Right atrium auricular region (tissue), 2 donors: ENCODE measurements at regions not wholly inside any gene's neighbourhood (a gene's known extent, or its start where the extent isn't known, plus 50 kb on each side); places are given as distances from the start of the nearest gene placed in this dataset.

Experiments
- DNase-seq: peaks from one replicate; pipeline ENCODE4 v3.0.0-alpha.2; 2019; ENCODE audit warnings: low spot score
- H3K27ac ChIP-seq, 2 donors: fragments of 200-600 bp; sonication (generic); 1 replicate in 1 of 2; 2 replicates in 1 of 2; pipeline ENCODE4 v1.5.1; 2016 to 2019
- H3K27me3 ChIP-seq, 2 donors: fragments of 200-600 bp; sonication (generic); one replicate each; pipeline versions ENCODE4 v1.5.1 to v1.6.0; 2017 to 2019
- H3K36me3 ChIP-seq: fragments of 200-600 bp; sonication (generic); one replicate; pipeline ENCODE4 v1.5.1; 2016
- H3K4me1 ChIP-seq, 2 donors: fragments of 200-600 bp; sonication (generic); one replicate each; pipeline versions ENCODE4 v1.5.1 to v1.6.0; 2017 to 2019
- H3K4me3 ChIP-seq, 2 donors: fragments of 200-600 bp; sonication (generic); 1 replicate in 1 of 2; 2 replicates in 1 of 2; pipeline ENCODE4 v1.5.1; 2017 to 2019; ENCODE audit warnings: mild to moderate bottlenecking in 1 of 2, moderate library complexity in 1 of 2
- H3K9me3 ChIP-seq, 2 donors: fragments of 200-600 bp; sonication (generic); one replicate each; pipeline ENCODE4 v1.5.1; 2019
- TF ChIP-seq, protein P1 (sequence below), 2 donors: fragments of 200-600 bp; sonication (generic); IDR thresholded peaks; one replicate each; pipeline ENCODE4 v1.5.1; 2019; ENCODE audit warnings: antibody characterized with exemption in 2 of 2

DNA sequence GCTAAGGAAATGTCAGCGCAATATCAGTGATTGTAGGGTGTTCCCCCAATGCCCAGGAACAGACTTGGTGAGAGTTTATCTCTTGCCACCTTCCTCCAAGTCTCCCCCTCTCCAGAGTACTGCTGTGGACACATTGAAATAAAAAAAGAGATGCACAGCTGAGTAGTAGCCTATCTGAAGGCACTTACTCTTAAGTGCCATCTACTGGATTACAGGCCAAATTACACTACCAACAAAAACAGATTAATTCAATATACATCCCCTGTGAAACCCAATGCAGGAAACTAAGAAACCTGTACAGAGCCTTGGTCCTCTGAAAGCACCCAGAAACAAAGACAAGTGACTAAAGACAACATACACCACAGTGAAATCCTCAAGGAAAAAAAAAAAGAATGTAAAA, 460.3 kb downstream of the ZIC3 start:
- H3K4me1 ChIP-seq: no peaks in the 10 kb centered on the region
- no peak for DNase-seq
- no peaks in the 10 kb centered on the region for H3K36me3 ChIP-seq
- H3K27ac ChIP-seq: no peak overlapping the region
- TF ChIP-seq, protein P1, sequence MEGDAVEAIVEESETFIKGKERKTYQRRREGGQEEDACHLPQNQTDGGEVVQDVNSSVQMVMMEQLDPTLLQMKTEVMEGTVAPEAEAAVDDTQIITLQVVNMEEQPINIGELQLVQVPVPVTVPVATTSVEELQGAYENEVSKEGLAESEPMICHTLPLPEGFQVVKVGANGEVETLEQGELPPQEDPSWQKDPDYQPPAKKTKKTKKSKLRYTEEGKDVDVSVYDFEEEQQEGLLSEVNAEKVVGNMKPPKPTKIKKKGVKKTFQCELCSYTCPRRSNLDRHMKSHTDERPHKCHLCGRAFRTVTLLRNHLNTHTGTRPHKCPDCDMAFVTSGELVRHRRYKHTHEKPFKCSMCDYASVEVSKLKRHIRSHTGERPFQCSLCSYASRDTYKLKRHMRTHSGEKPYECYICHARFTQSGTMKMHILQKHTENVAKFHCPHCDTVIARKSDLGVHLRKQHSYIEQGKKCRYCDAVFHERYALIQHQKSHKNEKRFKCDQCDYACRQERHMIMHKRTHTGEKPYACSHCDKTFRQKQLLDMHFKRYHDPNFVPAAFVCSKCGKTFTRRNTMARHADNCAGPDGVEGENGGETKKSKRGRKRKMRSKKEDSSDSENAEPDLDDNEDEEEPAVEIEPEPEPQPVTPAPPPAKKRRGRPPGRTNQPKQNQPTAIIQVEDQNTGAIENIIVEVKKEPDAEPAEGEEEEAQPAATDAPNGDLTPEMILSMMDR (IDR thresholded peaks at IDR 0.05): peak; percentile 12 to 41
- H3K9me3 ChIP-seq: no peaks in the 10 kb centered on the region
- no peak overlapping the region for H3K4me3 ChIP-seq
- H3K27me3 ChIP-seq: no peaks in the 10 kb centered on the region

DNA sequence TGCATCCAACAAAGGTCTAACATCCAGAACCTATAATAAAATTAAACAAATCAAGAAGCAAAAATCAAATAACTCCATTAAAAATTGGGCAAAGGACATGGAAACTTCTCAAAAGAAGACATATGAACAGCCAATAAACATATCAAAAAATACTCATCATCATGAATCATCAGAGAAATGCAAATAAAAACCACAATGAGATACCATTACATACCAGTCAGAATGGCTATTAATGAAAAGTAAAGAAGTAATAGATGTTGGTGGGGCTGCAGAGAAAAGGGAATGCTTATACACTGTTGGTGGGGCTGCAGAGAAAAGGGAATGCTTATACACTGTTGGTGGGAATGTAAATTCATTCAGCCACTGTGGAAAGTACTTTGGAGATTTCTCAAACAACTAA, 465.8 kb downstream of the ZIC3 start:
- no peak overlapping the region for H3K27ac ChIP-seq
- no peaks in the 10 kb centered on the region for H3K36me3 ChIP-seq
- TF ChIP-seq, protein P1 (IDR thresholded peaks at IDR 0.05): no peak
- no peak for DNase-seq
- no peaks in the 10 kb centered on the region for H3K27me3 ChIP-seq
- no peaks in the 10 kb centered on the region for H3K9me3 ChIP-seq
- H3K4me3 ChIP-seq: no peak overlapping the region
- H3K4me1 ChIP-seq: no peaks in the 10 kb centered on the region

DNA sequence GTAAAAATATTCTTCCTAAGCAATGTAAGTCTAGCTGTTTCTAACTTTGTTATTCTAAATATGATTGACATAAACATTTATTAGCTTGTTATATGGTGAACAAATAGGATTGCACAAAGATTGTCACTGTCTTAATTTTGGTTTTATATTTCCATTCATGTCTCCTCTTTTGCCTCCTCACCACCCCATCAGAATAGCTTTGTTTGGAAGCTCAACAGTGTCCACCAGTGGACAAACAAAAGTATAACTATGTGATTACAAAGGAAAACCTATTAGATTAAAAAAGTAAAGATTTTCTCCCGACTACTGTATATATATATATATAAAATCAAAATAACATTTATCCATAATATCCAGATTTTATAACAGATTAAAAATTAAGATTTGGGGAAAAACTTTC, 468.2 kb downstream of the ZIC3 start:
- H3K4me1 ChIP-seq: no peaks in the 10 kb centered on the region
- no peak for DNase-seq
- H3K9me3 ChIP-seq: no peaks in the 10 kb centered on the region
- H3K27me3 ChIP-seq: no peaks in the 10 kb centered on the region
- TF ChIP-seq, protein P1 (IDR thresholded peaks at IDR 0.05): peak in 1 of 2 donors; percentile 22
- no peaks in the 10 kb centered on the region for H3K36me3 ChIP-seq
- H3K27ac ChIP-seq: no peak overlapping the region
- H3K4me3 ChIP-seq: no peak overlapping the region

DNA sequence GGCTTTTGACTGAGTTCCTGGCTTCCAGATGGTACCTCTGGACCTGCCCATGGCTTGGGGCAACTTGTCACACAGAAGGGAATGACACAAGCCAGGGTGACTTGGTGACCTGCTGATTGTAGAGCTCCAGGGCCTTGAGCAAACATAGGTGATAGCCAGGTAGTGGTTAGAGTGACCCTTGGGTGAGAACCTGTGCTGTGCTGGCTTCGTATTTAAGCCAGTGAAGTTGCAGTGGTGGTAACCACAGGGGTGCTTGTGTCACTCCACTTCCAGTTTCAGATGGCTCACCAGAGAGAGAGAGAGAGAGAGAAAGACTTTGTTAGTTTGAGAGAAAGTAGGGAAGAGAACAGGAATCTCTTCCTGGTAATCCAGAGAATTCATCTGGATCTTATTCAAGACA, 471.6 kb downstream of the ZIC3 start:
- H3K4me3 ChIP-seq: no peak overlapping the region
- no peak overlapping the region for H3K27ac ChIP-seq
- H3K36me3 ChIP-seq: no peaks in the 10 kb centered on the region
- TF ChIP-seq, protein P1 (IDR thresholded peaks at IDR 0.05): no peak
- H3K4me1 ChIP-seq: no peaks in the 10 kb centered on the region
- no peak for DNase-seq
- H3K27me3 ChIP-seq: no peaks in the 10 kb centered on the region
- H3K9me3 ChIP-seq: peaks cover 0 to 20% of the 10 kb centered on the region in 2 donors

DNA sequence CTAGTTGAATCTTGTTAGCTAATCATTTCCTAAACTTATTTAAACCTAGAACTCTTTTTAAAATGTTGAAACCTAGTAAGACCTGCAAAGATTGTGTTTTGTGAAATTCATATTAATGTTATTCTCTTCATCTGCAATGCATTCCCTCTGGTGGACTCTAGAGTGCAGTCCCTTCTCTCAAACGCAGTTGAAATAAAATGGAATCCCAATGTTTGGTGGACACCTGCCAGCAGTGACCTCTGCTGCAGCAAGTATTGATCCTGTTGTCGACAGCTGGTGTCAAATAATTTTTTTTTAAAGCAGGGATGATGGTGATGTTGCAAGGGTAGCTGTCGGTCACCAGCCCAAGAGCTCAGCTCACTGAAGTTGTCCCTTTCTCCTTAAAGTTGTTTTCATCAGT, 492.0 kb downstream of the ZIC3 start:
- Histone ChIP-seq H3K4me1 (no peaks in the 10 kb centered on the region), H3K9me3 (no peaks in the 10 kb centered on the region), H3K27ac (no peak overlapping the region), H3K27me3 (no peaks in the 10 kb centered on the region), H3K4me3 (no peak overlapping the region), H3K36me3 (no peaks in the 10 kb centered on the region)
- TF ChIP-seq, protein P1 (IDR thresholded peaks at IDR 0.05): no peak
- DNase-seq: no peak

DNA sequence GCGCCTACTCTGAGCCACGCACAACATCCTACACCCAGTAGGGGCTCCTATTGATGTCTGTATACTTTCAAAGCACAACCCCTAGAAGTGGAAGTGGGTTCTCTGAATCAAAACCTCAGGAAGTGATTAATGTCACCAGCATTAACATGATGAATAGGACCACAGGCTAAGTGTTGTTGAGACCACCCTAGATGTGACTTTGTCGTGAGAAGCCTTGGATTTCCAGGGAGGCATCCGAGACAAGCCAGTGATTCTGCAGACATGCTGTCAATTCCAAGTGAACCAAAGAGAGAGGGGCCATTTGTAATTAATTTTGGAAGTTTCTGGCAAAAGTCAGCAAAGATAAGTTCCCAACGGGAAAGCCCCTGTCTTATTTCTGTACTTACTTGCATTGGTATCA, 493.0 kb downstream of the ZIC3 start:
- TF ChIP-seq, protein P1 (IDR thresholded peaks at IDR 0.05): no peak
- Histone ChIP-seq H3K4me1 (no peaks in the 10 kb centered on the region), H3K27ac (no peak overlapping the region), H3K9me3 (no peaks in the 10 kb centered on the region), H3K27me3 (no peaks in the 10 kb centered on the region), H3K4me3 (no peak overlapping the region), H3K36me3 (no peaks in the 10 kb centered on the region)
- no peak for DNase-seq
